ENCODE measurements at regions not wholly inside any gene's neighbourhood (a gene's known extent, or its start where the extent isn't known, plus 50 kb on each side); places are given as distances from the start of the nearest gene placed in this dataset.
"Not testable (repeated sequence)": the region's sequence is repeated elsewhere in the genome, so short reads cannot be mapped to it uniquely, and the experiment has no call there.

- not testable (repeated sequence) for TF ChIP-seq EZH2 (IDR thresholded peaks at IDR 0.05; ENCODE audit: insufficient read depth, low read length); CTCF (IDR thresholded peaks at IDR 0.05; ENCODE audit: insufficient read depth, low read depth, low read length)
Measured at GRCh38 chr6:27544135-27544534, 71.2 kb upstream of the ZNF184 start.

Data from astrocyte (in vitro differentiated cells and primary cell).